ENCODE measurements at regions not wholly inside any gene's neighbourhood (a gene's known extent, or its start where the extent isn't known, plus 50 kb on each side); places are given as distances from the start of the nearest gene placed in this dataset.

- TF ChIP-seq EZH2 (IDR thresholded peaks at IDR 0.05; ENCODE audit: low read length, missing control alignments) (no peak), CTCF (conservative IDR thresholded peaks at IDR 0.05 in 1 of 2, IDR thresholded peaks at IDR 0.05 in 1 of 2; ENCODE audit: low read depth in 1 of 2, low read length in 2 of 2) (no peak)
- H3K27me3 ChIP-seq (ENCODE audit: control insufficient read depth, insufficient read depth, low read length), result no peaks in the 10 kb centered on the region
- H3K27ac ChIP-seq (ENCODE audit: insufficient read depth, low read length), result no peak overlapping the region
- H3K9ac ChIP-seq (ENCODE audit: insufficient read depth, low read length), result no peak overlapping the region
- H2AFZ ChIP-seq (ENCODE audit: low read length), result no peak overlapping the region
- H3K79me2 ChIP-seq (ENCODE audit: control insufficient read depth, insufficient read depth, low read length), result no peaks in the 10 kb centered on the region
- no peaks in the 10 kb centered on the region for H4K20me1 ChIP-seq (ENCODE audit: control insufficient read depth, extremely low read depth, insufficient read depth, low read length)
- H3K36me3 ChIP-seq (ENCODE audit: control insufficient read depth, insufficient read depth, low read length), result no peaks in the 10 kb centered on the region
- peaks cover 5% of the 10 kb centered on the region for H3K4me1 ChIP-seq (ENCODE audit: control insufficient read depth, extremely low read depth, insufficient read depth, low read length)
- no peaks in the 10 kb centered on the region for H3K9me3 ChIP-seq (ENCODE audit: control insufficient read depth, insufficient read depth, low read depth, low read length)
- no peak for DNase-seq (ENCODE audit: low read depth in 2 of 2)
- no peak overlapping the region for H3K4me2 ChIP-seq (ENCODE audit: extremely low read depth, insufficient read depth, low read length)
- no peak overlapping the region for H3K4me3 ChIP-seq (replicated peaks in 1 of 4; ENCODE audit: control extremely low read depth in 1 of 4, insufficient read depth in 1 of 4, low read depth in 3 of 4, low read length in 4 of 4)
Measured at GRCh38 chr3:29168696-29169095, 112.2 kb upstream of the RBMS3 start.

DNA sequence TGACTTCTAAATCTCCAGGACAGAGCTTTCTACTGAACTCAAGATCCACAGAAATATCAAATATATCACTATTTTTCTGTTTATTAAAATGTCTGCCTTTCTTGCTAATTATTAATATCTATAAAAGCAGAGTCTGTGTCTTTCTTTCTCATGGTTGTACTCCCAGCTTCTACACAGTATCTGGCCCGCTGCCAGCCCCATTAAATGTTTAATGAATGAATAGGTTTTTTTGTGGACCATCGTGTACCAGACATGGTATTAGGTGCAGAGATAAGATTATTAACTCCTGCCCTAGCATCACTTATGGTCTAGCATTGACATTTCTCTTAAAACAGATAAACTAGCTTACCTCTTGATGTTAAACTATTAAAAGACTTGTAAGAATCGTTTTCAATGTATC, 111.4 kb upstream of the RBMS3 start:
- DNase-seq (ENCODE audit: low read depth in 2 of 2), result no peak
- no peaks in the 10 kb centered on the region for H3K9me3 ChIP-seq (ENCODE audit: control insufficient read depth, insufficient read depth, low read depth, low read length)
- H3K27ac ChIP-seq (ENCODE audit: insufficient read depth, low read length), result no peak overlapping the region
- H3K4me3 ChIP-seq (replicated peaks in 1 of 4; ENCODE audit: control extremely low read depth in 1 of 4, insufficient read depth in 1 of 4, low read depth in 3 of 4, low read length in 4 of 4), result no peak overlapping the region
- no peak overlapping the region for H3K9ac ChIP-seq (ENCODE audit: insufficient read depth, low read length)
- H3K79me2 ChIP-seq (ENCODE audit: control insufficient read depth, insufficient read depth, low read length), result no peaks in the 10 kb centered on the region
- no peaks in the 10 kb centered on the region for H3K36me3 ChIP-seq (ENCODE audit: control insufficient read depth, insufficient read depth, low read length)
- H2AFZ ChIP-seq (ENCODE audit: low read length), result no peak overlapping the region
- H3K27me3 ChIP-seq (ENCODE audit: control insufficient read depth, insufficient read depth, low read length), result no peaks in the 10 kb centered on the region
- no peak for TF ChIP-seq CTCF (conservative IDR thresholded peaks at IDR 0.05 in 1 of 2, IDR thresholded peaks at IDR 0.05 in 1 of 2; ENCODE audit: low read depth in 1 of 2, low read length in 2 of 2)
- TF ChIP-seq EZH2 (IDR thresholded peaks at IDR 0.05; ENCODE audit: low read length, missing control alignments), result no peak
- H3K4me1 ChIP-seq (ENCODE audit: control insufficient read depth, extremely low read depth, insufficient read depth, low read length), result peaks cover 5% of the 10 kb centered on the region
- H4K20me1 ChIP-seq (ENCODE audit: control insufficient read depth, extremely low read depth, insufficient read depth, low read length), result no peaks in the 10 kb centered on the region
- H3K4me2 ChIP-seq (ENCODE audit: extremely low read depth, insufficient read depth, low read length), result no peak overlapping the region

GRCh38 chr3:29171043-29171990, 109.6 kb upstream of the RBMS3 start:
- Histone ChIP-seq H4K20me1 (ENCODE audit: control insufficient read depth, extremely low read depth, insufficient read depth, low read length) (no peaks in the 10 kb centered on the region), H3K27me3 (ENCODE audit: control insufficient read depth, insufficient read depth, low read length) (no peaks in the 10 kb centered on the region), H3K27ac (ENCODE audit: insufficient read depth, low read length) (peak overlapping the region; percentile 58), H3K9ac (ENCODE audit: insufficient read depth, low read length) (no peak overlapping the region), H3K9me3 (ENCODE audit: control insufficient read depth, insufficient read depth, low read depth, low read length) (no peaks in the 10 kb centered on the region), H3K4me1 (ENCODE audit: control insufficient read depth, extremely low read depth, insufficient read depth, low read length) (peaks cover 5% of the 10 kb centered on the region), H3K4me2 (ENCODE audit: extremely low read depth, insufficient read depth, low read length) (peak overlapping the region; percentile 23), H2AFZ (ENCODE audit: low read length) (peak overlapping the region; percentile 71), H3K4me3 (replicated peaks in 1 of 4; ENCODE audit: control extremely low read depth in 1 of 4, insufficient read depth in 1 of 4, low read depth in 3 of 4, low read length in 4 of 4) (no peak overlapping the region), H3K79me2 (ENCODE audit: control insufficient read depth, insufficient read depth, low read length) (no peaks in the 10 kb centered on the region), H3K36me3 (ENCODE audit: control insufficient read depth, insufficient read depth, low read length) (no peaks in the 10 kb centered on the region)
- TF ChIP-seq EZH2 (IDR thresholded peaks at IDR 0.05; ENCODE audit: low read length, missing control alignments), result no peak
- no peak for TF ChIP-seq CTCF (conservative IDR thresholded peaks at IDR 0.05 in 1 of 2, IDR thresholded peaks at IDR 0.05 in 1 of 2; ENCODE audit: low read depth in 1 of 2, low read length in 2 of 2)
- peak; percentile 49 to 66 for DNase-seq (ENCODE audit: low read depth in 2 of 2)

Data from fibroblast of lung (primary cell).